ENCODE measurements at regions not wholly inside any gene's neighbourhood (a gene's known extent, or its start where the extent isn't known, plus 50 kb on each side); places are given as distances from the start of the nearest gene placed in this dataset.

GRCh38 chr11:104594228-104594958, 303.9 kb downstream of the CASP12 start:
- Histone ChIP-seq H3K27me3 (replicated peaks in 1 of 7) (no peaks in the 10 kb centered on the region), H3K4me3 (no peak overlapping the region), H3K4me1 (no peaks in the 10 kb centered on the region), H3K9me3 (no peaks in the 10 kb centered on the region), H3K27ac (no peak overlapping the region), H3K36me3 (no peaks in the 10 kb centered on the region)
- 91 to 99% (median 96%) methylated on average over 2 of the region's 2 CpGs for WGBS, 5 donors
- TF ChIP-seq POLR2A (IDR thresholded peaks at IDR 0.05) (no peak), CTCF (IDR thresholded peaks at IDR 0.05 in 8 of 11, conservative IDR thresholded peaks at IDR 0.05 in 3 of 11) (no peak), POLR2AphosphoS5 (IDR thresholded peaks at IDR 0.05) (no peak)
- intact Hi-C loops (cut with DNase I; ENCODE audit: low total_unique reads), result no loop called here
- no peak for DNase-seq

DNA sequence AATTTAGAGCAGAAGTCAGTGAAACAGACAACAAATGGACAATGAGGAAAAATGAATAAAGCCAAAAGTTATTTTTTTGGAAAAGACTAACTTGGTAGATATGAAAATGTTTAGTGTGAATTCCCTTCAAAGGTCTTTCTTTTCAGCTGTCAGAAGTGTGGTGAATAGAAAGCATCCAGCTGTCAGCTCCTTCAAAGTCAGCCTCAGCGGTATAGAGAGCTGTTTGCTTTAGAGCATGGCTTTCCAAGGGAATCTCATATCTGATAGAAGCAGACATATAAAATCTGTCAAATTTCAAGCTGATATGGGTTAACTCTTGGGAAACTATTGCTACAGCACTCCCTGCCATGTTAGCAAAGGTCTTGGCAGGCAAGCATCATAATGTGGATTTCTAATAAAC, 309.3 kb downstream of the CASP12 start:
- H3K27me3 ChIP-seq (replicated peaks in 1 of 7), result peaks cover 0 to under 1% (median 0%) of the 10 kb centered on the region in 7 donors
- DNase-seq, result no peak
- no peaks in the 10 kb centered on the region for H3K9me3 ChIP-seq
- no peaks in the 10 kb centered on the region for H3K4me1 ChIP-seq
- intact Hi-C loops (cut with DNase I; ENCODE audit: low total_unique reads), result no loop called here
- no peak for TF ChIP-seq POLR2A (IDR thresholded peaks at IDR 0.05)
- no peak for TF ChIP-seq CTCF (IDR thresholded peaks at IDR 0.05 in 8 of 11, conservative IDR thresholded peaks at IDR 0.05 in 3 of 11)
- no peak for TF ChIP-seq POLR2AphosphoS5 (IDR thresholded peaks at IDR 0.05)
- no peak overlapping the region for H3K27ac ChIP-seq
- H3K36me3 ChIP-seq, result no peaks in the 10 kb centered on the region
- WGBS, 5 donors, result 73 to 83% (median 76%) methylated on average over 1 of the region's 1 CpG
- H3K4me3 ChIP-seq, result no peak overlapping the region

GRCh38 chr11:104588446-104588845, 309.8 kb downstream of the CASP12 start:
- no peak overlapping the region for H3K27ac ChIP-seq
- no peaks in the 10 kb centered on the region for H3K36me3 ChIP-seq
- WGBS, 5 donors, result 68 to 95% (median 88%) methylated on average over 2 of the region's 2 CpGs
- H3K4me1 ChIP-seq, result no peaks in the 10 kb centered on the region
- intact Hi-C loops (cut with DNase I; ENCODE audit: low total_unique reads), result no loop called here
- DNase-seq, result no peak
- TF ChIP-seq CTCF (IDR thresholded peaks at IDR 0.05 in 8 of 11, conservative IDR thresholded peaks at IDR 0.05 in 3 of 11) (no peak), POLR2AphosphoS5 (IDR thresholded peaks at IDR 0.05) (no peak), POLR2A (IDR thresholded peaks at IDR 0.05) (no peak)
- H3K9me3 ChIP-seq, result no peaks in the 10 kb centered on the region
- H3K27me3 ChIP-seq (replicated peaks in 1 of 7), result peaks cover 0 to 6% (median 0%) of the 10 kb centered on the region in 7 donors
- no peak overlapping the region for H3K4me3 ChIP-seq

DNA sequence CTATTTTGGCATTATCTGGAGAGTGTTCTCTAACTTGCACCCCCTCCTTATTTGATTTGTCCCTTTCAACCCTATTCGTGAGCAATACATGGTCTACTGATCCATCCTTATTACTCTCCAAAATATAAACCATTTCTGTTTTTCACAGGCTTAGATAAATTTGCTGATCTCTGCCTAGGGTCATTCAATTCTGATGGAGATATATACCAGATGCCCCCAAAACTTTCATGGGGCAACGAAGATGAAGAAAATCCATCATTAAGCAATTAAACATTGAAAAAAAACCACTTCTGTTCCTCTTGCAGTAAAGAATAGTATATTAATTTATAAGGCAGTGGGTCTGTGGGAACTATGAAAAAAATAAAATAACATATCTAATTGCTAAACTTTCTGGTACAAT, 313.4 kb downstream of the CASP12 start:
- DNase-seq, result no peak
- no peaks in the 10 kb centered on the region for H3K9me3 ChIP-seq
- peaks cover 0 to 9% (median 0%) of the 10 kb centered on the region in 7 donors for H3K27me3 ChIP-seq (replicated peaks in 1 of 7)
- no peaks in the 10 kb centered on the region for H3K36me3 ChIP-seq
- 65 to 73% (median 72%) methylated on average over 2 of the region's 2 CpGs for WGBS, 5 donors
- no peak overlapping the region for H3K4me3 ChIP-seq
- no peaks in the 10 kb centered on the region for H3K4me1 ChIP-seq
- H3K27ac ChIP-seq, result no peak overlapping the region
- TF ChIP-seq POLR2A (IDR thresholded peaks at IDR 0.05) (no peak), CTCF (IDR thresholded peaks at IDR 0.05 in 8 of 11, conservative IDR thresholded peaks at IDR 0.05 in 3 of 11) (no peak), POLR2AphosphoS5 (IDR thresholded peaks at IDR 0.05) (no peak)
- intact Hi-C loops (cut with DNase I; ENCODE audit: low total_unique reads), result no loop called here
